ENCODE measurements at regions not wholly inside any gene's neighbourhood (a gene's known extent, or its start where the extent isn't known, plus 50 kb on each side); places are given as distances from the start of the nearest gene placed in this dataset.
"Not testable (repeated sequence)": the region's sequence is repeated elsewhere in the genome, so short reads cannot be mapped to it uniquely, and the experiment has no call there.

- Mint-ChIP-seq H3K27ac (ENCODE audit: unreplicated experiment) (no peak overlapping the region), H3K27me3 (ENCODE audit: low read depth) (no peaks in the 10 kb centered on the region), H3K4me3 (no peak overlapping the region), H3K4me1 (no peaks in the 10 kb centered on the region), H3K36me3 (ENCODE audit: low read depth) (peaks cover 5% of the 10 kb centered on the region), H3K9me3 (peaks cover 3% of the 10 kb centered on the region)
- TF ChIP-seq, protein P1, sequence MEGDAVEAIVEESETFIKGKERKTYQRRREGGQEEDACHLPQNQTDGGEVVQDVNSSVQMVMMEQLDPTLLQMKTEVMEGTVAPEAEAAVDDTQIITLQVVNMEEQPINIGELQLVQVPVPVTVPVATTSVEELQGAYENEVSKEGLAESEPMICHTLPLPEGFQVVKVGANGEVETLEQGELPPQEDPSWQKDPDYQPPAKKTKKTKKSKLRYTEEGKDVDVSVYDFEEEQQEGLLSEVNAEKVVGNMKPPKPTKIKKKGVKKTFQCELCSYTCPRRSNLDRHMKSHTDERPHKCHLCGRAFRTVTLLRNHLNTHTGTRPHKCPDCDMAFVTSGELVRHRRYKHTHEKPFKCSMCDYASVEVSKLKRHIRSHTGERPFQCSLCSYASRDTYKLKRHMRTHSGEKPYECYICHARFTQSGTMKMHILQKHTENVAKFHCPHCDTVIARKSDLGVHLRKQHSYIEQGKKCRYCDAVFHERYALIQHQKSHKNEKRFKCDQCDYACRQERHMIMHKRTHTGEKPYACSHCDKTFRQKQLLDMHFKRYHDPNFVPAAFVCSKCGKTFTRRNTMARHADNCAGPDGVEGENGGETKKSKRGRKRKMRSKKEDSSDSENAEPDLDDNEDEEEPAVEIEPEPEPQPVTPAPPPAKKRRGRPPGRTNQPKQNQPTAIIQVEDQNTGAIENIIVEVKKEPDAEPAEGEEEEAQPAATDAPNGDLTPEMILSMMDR (conservative IDR thresholded peaks at IDR 0.05), result no peak
- DNase-seq (ENCODE audit: low read depth, low spot score), result no peak
Observed at GRCh38 chrX:102846544-102847236, 90.4 kb upstream of the RAB40AL start.

DNA sequence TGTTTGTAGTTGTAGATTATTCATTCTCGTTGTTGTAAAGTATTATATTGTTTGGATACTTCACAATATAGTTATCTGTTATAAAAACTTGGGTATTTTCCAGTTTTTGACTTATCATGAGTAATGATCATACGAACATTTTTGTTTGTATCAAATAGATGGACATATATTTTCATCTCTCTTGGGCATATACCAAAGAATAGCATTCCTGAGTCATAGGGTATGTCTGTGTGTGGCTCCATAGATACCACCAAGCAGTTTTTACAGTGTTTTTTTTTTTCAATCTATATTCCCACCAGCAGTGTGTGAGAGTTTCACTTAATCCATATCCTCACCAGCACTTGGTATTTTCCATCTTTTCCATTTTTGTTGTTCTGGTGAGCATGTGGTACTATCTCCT, 89.7 kb upstream of the RAB40AL start:
- H3K4me1 Mint-ChIP-seq, result no peaks in the 10 kb centered on the region
- no peaks in the 10 kb centered on the region for H3K27me3 Mint-ChIP-seq (ENCODE audit: low read depth)
- H3K36me3 Mint-ChIP-seq (ENCODE audit: low read depth), result peaks cover 5% of the 10 kb centered on the region
- H3K9me3 Mint-ChIP-seq, result peaks cover 3% of the 10 kb centered on the region
- H3K27ac Mint-ChIP-seq (ENCODE audit: unreplicated experiment), result no peak overlapping the region
- H3K4me3 Mint-ChIP-seq, result no peak overlapping the region
- TF ChIP-seq, protein P1 (conservative IDR thresholded peaks at IDR 0.05), result no peak
- DNase-seq (ENCODE audit: low read depth, low spot score), result no peak

GRCh38 chrX:102849396-102849795, 87.7 kb upstream of the RAB40AL start:
- no peak overlapping the region for H3K27ac Mint-ChIP-seq (ENCODE audit: unreplicated experiment)
- TF ChIP-seq, protein P1 (conservative IDR thresholded peaks at IDR 0.05), result no peak
- no peak for DNase-seq (ENCODE audit: low read depth, low spot score)
- H3K9me3 Mint-ChIP-seq, result peaks cover 8% of the 10 kb centered on the region
- H3K36me3 Mint-ChIP-seq (ENCODE audit: low read depth), result peaks cover 8% of the 10 kb centered on the region
- no peaks in the 10 kb centered on the region for H3K4me1 Mint-ChIP-seq
- H3K27me3 Mint-ChIP-seq (ENCODE audit: low read depth), result no peaks in the 10 kb centered on the region
- H3K4me3 Mint-ChIP-seq, result no peak overlapping the region

GRCh38 chrX:102858826-102859549, 78.1 kb upstream of the RAB40AL start:
- peaks cover 26% of the 10 kb centered on the region for H3K36me3 Mint-ChIP-seq (ENCODE audit: low read depth)
- H3K4me3 Mint-ChIP-seq, result not testable (repeated sequence)

DNA sequence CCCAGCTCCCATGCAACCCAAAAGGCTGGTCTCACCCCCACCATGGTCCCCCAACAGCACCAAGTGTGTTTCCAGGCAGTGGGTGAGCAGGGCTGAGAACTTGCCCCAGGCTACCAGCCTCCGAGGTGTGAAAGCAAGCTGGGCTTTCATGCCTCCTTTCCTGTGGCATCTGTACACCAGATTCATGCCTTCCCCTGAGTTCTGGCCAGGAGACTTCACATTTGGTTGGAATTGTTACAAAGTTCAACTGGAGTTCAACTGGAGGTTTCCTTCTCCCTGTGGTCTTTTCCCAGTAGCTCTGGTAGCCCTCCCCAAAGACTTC, 77.6 kb upstream of the RAB40AL start:
- no peak for DNase-seq (ENCODE audit: low read depth, low spot score)
- Mint-ChIP-seq H3K4me1 (no peaks in the 10 kb centered on the region), H3K9me3 (peaks cover 16% of the 10 kb centered on the region), H3K36me3 (ENCODE audit: low read depth) (peaks cover 26% of the 10 kb centered on the region), H3K4me3 (no peak overlapping the region), H3K27me3 (ENCODE audit: low read depth) (no peaks in the 10 kb centered on the region), H3K27ac (ENCODE audit: unreplicated experiment) (no peak overlapping the region)
- TF ChIP-seq, protein P1 (conservative IDR thresholded peaks at IDR 0.05), result no peak

More at GRCh38 chrX:102858826-102859549, 78.1 kb upstream of the RAB40AL start:
- H3K27ac Mint-ChIP-seq (ENCODE audit: unreplicated experiment); H3K4me1 Mint-ChIP-seq; DNase-seq (ENCODE audit: low read depth, low spot score); H3K27me3 Mint-ChIP-seq (ENCODE audit: low read depth): not testable (repeated sequence)
- peaks cover 16% of the 10 kb centered on the region for H3K9me3 Mint-ChIP-seq

GRCh38 chrX:102860235-102860634, 76.8 kb upstream of the RAB40AL start:
- Mint-ChIP-seq H3K27ac (ENCODE audit: unreplicated experiment) (no peak overlapping the region), H3K9me3 (peaks cover 13% of the 10 kb centered on the region)
- TF ChIP-seq, protein P1 (conservative IDR thresholded peaks at IDR 0.05), result no peak

More at GRCh38 chrX:102860235-102860634, 76.8 kb upstream of the RAB40AL start:
- peaks cover 24% of the 10 kb centered on the region for H3K36me3 Mint-ChIP-seq (ENCODE audit: low read depth)
- no peaks in the 10 kb centered on the region for H3K4me1 Mint-ChIP-seq
- H3K27me3 Mint-ChIP-seq (ENCODE audit: low read depth), result no peaks in the 10 kb centered on the region
- no peak overlapping the region for H3K4me3 Mint-ChIP-seq
- no peak for DNase-seq (ENCODE audit: low read depth, low spot score)
